HT-29 (cell line): ENCODE measurements at regions not wholly inside any gene's neighbourhood (a gene's known extent, or its start where the extent isn't known, plus 50 kb on each side); places are given as distances from the start of the nearest gene placed in this dataset.
"Not testable (repeated sequence)": the region's sequence is repeated elsewhere in the genome, so short reads cannot be mapped to it uniquely, and the experiment has no call there.

Experiments used
- DNase-seq: peaks from one replicate; pipeline ENCODE4 v3.0.0-alpha.2; 2015; ENCODE audit warnings: low spot score

DNA sequence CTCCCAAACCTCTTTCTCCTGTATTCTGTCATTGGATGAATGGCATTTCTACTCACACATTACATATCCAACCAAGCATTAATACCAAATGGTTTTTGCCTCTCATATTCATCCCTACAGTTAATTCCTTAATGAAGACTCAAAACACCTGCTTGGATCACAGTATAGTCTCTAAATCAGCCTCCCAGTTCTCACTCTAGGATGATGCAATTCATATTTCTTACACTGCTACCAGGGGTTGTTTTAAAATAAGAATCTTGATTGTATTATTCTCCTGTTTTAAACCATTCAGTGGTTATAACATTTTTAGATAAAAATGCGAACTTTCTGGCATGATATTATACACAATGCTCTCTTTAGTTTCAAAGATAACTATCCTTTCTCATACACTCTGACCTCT lies 281.4 kb upstream of the ZEB2 start:
- DNase-seq: no peak

DNA sequence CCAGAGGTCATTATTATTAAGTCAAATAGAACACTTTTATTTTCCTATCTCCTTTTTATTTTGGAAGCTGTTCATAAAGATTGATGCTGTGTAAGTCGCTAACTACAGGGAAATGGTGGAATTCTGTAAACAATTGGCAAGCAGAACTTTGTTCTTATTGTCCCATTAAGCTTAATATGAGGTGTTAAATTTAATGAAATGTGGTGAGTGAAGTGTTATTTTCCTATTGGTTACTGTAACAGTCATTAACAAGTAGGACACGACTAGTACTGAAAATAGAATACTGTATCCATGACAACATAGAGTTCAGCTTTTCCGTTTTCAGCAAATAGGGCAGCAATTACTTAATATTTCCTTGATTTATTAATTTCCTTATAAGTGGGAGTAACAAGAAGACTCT lies 279.1 kb upstream of the ZEB2 start:
- no peak for DNase-seq

DNA sequence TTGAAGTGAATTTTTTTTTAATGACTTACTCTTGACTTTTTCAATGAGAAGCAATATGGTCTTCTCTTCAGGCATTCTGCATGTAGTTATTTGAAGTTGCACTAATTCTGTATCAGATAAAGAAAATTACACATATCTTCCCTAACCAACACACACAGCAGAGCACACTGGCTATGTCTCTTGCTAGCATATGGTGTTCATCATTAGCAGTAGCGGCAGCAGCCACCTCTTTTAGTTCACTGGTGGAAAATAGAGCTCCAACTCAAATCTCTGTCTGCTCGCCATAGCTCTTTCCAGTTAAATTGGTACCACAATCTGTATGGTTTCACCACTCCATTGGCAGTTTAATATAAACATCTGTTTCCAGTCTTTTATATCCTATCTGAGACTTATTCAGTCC lies 278.1 kb upstream of the ZEB2 start:
- no peak for DNase-seq

DNA sequence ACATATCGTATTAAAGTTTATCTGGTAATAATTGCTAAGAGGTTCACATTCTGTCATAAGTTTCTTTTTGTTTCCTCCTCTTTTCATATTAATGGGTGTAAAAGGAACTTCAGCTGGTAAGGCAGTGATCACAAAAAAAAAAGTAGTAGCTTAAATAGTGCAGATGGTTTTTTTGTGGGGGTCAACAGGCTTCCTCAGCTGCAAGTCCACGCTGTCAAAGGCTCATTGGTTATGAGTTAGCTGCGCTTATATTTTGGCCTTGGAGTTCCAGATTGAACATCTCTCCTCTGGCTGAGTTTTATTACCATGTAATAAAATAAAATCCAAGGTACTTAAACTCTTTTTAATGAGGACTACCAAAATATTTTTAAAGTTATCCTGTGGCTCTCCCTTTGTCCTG lies 277.0 kb upstream of the ZEB2 start:
- no peak for DNase-seq

DNA sequence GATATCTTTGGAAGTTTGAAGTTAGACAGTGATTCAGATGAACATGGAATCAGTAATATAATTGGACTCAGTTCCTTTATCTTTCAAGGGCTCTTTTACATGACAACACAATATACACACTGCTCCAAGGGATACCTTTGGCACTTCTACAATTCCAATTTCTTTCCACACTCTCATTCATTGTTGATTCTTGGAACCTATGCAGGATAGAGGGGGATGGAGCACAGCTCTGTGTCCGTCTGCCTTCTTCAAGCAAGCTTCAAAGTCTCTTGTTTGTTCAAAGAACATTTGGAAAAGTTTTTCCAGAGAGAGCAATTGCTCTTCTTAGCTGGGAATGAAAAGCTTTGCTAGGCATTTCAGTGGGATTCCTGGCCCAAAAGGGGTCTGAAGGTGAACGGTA lies 276.2 kb upstream of the ZEB2 start:
- DNase-seq: no peak

DNA sequence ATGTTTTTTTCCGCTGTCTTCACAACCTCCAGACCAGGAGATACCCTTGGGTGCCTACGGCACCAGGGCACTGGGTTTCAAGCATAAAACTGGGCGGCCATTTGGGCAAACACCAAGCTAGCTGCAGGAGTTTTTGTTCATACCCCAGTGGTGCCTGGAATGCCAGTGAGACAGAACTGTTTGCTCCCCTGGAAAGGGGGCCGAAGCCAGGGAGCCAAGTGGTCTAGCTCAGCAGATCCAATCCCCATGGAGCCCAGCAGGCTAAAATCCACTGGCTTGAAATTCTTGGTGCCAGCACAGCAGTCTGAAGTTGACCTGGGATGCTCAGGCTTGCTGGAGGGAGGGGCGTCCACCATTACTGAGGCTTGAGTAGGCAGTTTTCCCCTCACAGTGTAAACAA lies 265.3 kb upstream of the ZEB2 start:
- no peak for DNase-seq

DNA sequence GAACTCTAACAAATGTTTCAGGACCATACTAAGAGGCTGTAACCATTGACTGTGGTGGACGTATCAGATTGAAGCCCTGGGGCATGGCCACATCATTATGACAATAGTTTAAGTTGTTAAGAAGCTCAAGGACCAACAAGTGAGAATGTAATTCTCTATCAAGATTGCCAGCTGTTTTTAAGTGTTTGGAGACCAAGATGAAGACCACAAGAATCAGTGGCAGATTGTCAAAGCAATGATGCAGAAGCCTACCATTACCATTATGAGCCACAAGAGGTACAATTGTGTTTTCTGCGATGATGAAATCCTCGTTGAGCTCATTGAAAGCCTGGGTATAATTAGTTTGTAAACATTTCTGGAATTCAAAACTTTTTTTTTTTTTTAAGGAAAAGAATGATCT lies 261.1 kb upstream of the ZEB2 start:
- no peak for DNase-seq

DNA sequence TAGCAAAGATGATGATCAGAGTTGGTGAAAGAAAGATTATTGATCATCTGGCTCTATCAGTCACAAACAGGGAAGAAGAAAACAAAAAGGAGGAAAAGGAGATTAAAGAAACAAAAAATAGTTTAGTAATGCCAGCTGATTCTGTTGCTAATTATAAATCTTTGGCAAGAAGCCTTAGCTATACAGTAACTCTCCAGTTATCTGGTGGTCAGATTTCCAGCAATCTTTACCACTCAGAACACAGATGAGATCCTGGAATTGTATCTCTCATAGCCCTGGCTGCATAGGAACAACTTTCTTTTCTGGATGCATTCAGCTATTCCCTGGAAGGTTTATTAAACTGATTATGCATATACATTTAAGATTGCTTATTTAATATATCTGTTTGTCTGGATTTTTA lies 256.8 kb upstream of the ZEB2 start:
- no peak for DNase-seq

DNA sequence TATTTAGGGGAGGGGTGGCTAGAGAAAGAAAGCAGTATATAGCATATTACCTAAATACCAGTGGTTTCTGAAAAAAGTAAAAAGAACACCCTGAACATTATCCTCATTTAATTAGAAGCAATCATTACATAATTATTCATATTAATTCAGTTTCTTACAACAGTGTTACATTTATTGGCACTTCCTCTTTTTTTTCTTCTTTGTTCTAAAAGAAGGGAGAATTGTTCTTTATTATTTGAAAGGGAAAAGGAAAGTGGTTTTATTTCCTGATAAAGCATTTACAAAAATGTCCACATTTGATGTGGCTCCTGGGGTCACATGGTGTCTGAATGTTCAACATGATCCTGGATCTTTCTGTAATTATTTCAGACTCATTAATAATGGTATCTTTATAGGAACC lies 254.9 kb upstream of the ZEB2 start:
- no peak for DNase-seq

DNA sequence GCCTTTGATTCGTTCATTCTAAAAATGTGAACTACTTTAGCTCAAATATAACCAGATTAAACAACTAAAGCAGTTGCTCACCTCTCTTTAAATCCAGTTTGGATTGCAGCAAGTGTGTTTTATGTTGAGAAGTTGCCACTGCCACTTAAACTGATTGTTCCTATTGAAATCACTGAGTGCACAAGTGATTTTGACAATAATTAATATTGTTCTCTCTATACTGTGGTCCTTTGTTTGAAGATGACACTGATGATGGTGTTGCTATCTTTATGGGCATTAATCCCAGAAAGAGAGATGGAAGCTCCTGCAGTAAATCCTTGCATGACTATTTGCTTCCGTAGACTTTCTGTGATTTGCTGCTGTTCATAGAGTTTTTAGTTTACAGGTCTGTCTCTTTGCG lies 251.4 kb upstream of the ZEB2 start:
- no peak for DNase-seq

DNA sequence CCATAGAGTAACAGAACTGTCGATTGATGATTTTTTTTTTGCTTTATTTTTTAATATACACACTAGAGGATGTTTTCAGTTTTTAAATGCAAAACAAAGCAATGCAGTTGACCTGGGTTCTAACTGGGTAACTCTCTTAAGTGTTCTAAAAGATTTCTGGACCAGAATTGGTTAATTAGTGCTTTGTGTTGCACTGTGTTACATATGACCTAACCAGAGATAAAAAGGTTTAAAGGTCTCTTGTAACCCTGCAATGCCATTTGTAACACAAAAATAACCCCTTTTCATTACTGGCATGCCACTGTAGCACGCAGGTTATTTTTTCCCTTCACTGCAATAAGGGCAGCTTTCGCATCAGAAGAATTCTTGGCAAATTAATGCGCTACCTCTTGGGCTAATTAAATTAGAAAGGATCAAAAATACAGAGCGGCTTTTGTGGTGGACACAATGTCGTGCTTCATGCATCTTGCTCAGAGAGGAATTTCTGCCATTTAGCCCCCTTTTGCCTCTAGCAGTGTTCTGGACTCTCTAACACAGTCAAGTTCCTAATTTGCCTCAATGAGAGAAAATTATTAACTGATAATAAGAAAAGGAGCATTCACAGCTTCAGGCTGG lies 250.8 kb upstream of the ZEB2 start:
- DNase-seq: no peak

DNA sequence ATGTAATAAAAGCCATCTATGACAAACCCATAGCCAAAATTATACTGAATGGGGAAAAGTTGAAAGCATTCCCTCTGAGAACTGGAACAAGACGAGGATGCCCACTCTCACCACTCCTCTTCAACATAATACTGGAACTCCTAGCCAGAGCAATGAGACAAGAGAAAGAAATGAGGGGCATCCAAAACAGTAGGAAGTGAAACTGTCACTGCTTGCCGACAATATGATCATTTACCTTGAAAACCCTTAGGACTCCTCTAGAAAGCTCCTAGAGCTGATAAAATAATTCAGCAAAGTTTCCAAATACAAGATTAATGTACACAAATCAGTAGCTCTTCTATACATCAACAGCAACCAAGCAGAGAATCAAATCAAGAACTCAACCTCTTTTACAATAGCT lies 241.0 kb upstream of the ZEB2 start:
- not testable (repeated sequence) for DNase-seq

DNA sequence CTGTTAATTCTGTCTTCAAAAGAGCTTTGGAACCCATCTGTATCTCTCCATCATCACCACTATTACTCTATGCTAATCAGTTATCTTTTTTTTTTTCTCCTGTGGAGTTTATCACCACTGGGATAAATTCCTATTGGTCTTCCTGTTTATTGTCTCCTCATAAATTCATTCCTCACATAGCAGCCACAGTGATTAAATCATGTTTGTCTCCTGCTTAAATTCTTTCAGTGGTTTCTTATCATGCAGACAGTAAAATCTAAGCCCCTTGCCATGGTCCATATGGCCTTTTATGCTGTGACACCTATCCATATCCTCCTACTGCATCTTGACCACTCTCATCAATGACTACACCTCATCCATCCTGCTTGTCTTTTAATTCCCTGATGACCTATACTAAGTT lies 239.8 kb upstream of the ZEB2 start:
- no peak for DNase-seq

DNA sequence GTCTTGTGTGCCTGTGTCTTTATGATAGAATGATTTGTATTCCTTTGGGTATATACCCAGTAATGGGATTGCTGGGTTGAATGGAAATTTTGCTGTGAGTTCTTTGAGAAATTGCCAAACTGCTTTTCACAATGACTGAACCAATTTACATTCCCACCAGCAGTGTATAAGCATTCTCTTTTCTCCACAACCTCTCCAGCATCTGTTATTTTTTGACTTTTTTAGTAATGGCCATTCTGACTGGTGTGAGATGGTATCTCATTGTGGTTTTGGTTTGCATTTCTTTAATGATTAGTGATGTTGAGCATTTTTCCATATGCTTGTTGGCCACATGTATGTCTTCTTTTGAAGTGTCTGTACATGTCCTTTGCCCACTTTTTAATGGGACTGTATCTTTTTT lies 238.3 kb upstream of the ZEB2 start:
- not testable (repeated sequence) for DNase-seq

DNA sequence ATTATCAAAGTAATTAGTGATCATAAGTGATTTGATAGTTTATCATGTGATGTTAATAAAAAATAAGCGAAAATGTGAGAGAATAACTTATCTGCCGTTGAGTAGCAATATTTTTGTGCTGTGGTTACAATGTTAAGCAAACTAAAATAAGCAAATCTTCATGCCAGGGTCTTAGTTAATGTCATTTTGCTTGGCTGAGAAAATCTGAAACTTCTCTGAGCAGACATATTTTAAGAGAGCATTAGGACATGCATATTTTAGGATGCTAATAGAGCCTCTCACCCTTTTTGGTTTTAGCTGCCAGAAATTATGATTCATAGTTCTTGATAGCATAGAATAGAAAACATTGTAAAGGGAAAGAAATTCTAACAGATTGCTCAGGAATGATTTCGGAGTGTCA lies 233.5 kb upstream of the ZEB2 start:
- no peak for DNase-seq

DNA sequence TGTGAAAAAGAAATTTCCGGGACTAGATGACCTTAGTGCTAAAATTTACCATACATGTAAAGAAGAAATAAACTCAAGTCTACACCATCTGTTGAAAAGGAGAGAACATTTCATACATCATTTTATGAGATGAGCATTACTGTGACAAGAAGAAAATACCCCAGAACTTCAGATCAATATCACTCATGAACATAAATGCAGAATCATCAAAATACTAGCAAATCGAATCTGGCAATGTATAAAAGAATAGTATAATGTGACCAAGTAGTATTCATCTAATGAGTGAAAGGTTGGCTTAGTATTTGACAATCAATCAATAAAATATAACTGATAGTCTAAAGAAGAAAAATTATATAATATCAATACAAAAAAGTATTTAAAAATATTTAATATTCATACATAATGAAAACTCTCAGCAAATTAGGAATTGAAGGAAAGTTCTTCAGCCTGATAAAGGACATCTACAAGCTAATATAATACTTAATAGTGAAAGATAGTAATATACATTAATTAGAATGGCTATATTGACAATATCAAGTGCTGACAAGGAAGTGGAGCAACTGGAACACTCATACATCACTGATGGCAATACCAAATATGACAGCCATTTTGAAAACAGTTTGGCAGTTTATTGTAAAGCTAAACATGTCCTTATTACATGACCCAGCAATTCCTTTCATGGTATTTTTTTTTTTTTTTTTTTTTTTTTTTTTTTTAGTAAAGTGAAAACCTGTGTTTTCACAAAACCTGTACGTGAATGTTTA lies 231.4 kb upstream of the ZEB2 start:
- DNase-seq: no peak

DNA sequence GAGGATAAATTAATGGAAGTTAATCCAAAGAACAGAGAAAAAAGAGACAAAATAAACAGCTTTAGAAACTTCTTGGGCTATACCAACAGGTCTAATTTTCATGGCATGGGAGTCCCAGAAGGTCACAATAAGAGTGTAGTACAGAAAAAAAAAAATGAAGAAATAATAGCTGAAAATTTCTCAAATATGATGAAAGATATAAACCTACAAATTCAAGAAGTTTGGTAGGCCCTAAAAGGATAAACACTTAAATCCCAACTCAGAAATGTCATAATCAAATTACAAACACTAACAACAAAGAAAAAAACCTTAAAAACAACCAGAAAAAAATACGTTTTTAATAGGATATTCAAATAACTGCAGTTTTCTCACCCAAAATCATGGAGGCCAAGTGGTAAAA lies 229.3 kb upstream of the ZEB2 start:
- DNase-seq: no peak

DNA sequence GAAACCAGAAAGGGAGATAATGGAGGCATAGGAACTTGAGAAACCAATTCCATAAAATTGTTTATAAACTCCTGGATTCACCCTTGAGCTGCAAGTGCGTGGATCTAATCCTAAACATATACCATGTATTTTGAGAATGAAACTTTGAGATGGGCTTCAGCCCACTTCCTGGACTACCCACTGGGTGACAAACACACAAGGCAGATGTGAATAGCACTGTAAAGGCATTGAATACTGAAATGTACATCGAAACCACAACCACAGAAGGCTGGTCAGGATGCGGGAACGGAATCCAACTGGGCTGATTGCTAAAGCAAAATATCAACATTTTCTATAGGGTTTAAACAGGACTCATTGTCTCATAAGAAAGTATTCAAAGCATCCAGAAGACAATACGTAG lies 228.5 kb upstream of the ZEB2 start:
- no peak for DNase-seq

DNA sequence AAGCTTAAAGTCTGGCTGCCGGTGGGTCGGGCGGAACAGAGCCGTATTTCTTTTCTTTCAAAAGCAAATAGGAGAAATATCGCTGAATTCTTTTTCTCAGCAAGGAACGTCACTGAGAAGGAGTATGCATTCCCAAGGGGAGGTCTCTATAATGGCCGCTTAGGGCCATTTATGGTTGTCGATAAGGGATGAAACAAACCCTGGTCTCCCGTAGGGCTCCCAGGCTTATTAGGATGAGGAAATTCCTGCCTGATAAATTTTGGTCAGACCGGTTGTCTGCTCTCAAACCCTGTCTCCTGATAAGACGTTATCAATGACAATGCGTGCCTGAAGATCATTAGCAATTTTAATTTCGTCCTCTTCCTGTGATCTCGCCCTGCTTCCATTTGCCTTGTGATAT lies 227.7 kb upstream of the ZEB2 start:
- DNase-seq: no peak

DNA sequence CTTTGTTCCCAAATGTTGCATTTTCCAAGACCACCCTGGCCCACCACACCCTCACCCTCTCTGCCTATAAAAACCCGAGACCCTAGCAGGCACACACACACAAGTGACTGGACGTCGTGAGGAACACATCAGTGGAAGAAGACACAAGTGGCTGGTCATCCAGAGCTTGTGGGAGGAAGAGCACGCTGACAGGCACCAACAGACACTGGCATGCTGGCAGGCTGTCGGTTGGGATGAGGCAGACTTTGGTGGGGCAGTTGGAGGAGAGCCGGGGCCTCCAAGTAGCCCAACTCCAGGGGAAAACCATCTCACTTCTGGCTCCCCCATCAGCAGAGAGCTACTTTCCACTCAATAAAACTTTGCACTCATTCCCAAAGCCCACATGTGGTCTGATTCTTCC lies 225.5 kb upstream of the ZEB2 start:
- no peak for DNase-seq

DNA sequence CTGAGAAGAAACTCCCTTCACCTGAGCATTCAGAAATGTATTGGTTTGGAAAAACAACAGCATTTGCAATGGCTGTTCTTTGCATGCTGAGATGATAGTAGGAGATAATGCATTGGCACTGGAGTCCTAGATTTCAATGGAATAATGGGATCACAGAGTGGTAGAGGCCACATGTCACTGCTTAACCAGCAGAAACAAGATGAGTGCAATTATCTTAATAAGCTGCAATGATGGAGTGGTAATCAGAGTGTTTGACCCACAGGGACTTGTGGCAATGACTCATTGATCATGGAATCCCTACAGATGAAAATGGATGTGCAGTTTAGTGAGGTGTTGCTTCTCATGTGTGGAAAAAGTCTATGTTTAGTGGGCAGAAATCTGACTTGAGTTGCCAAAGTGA lies 218.8 kb upstream of the ZEB2 start:
- DNase-seq: no peak

DNA sequence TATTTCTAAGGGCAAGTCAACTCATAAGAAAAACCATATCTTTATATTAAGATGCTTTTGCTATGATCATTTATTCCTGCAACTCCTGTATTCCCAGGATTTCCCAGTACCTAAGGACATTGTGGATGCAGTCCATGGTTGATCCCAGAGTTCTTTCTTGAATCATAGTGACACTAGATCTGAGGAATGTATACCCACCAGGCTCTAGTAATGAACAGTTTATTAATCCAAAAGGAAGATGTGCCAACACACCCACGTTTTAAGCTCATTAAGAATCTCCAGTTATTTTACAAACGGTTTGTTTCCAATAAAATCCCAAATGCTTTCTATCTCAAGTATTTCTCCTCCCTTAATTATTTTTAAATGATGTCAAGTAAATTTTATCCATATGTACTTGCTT lies 210.8 kb upstream of the ZEB2 start:
- no peak for DNase-seq

DNA sequence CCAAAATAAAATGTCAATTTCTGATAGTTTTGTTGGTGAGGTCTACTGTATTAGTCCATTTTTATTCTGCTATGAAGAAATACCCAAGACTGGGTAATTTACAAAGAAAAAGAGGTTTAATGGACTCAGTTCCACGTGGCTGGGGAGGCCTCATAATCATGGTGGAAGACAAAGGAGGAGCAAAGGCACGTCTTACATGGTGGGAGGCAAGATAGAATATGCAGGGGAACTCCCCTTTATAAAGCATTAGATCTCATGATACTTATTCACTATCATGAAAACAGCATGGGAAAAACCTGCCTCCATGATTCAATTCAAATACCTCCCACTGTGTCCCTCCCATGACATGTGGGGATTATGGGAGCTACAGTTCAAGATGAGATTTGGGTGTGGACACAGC lies 204.5 kb upstream of the ZEB2 start:
- not testable (repeated sequence) for DNase-seq

DNA sequence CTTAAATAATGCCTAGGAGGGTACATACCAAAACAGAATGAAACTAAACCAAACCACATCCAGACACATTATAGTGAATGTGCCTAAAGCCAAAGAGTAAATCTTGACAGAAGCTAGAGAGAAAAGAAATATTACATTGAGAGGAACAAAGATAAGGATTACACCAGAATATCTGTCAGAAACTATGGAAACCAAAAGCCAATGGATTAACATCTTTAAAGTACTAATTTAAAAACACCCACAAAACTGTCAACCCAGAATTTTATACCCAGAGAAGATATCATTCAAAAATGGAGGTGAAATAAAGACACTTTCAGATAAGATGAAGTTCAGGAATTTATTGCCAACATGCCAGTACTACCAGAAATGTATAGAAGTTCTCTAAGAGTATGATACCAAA lies 198.5 kb upstream of the ZEB2 start:
- no peak for DNase-seq
